Mammary epithelial cell (primary cell): ENCODE measurements at regions not wholly inside any gene's neighbourhood (a gene's known extent, or its start where the extent isn't known, plus 50 kb on each side); places are given as distances from the start of the nearest gene placed in this dataset.

Experiments used
- EZH2 ChIP-seq: IDR thresholded peaks from 2 replicates; pipeline ENCODE4 v1.6.1; 2012; ENCODE audit warnings: low read length, inconsistent platforms, borderline replicate concordance
- TF ChIP-seq, protein P1 (sequence below), 2 donors: IDR thresholded peaks in 1 of 2; conservative IDR thresholded peaks in 1 of 2; 2 replicates each; pipeline ENCODE4 v1.5.1; 2011 to 2012; ENCODE audit warnings: inconsistent platforms in 2 of 2, low read length in 2 of 2, mild to moderate bottlenecking in 2 of 2, control low read depth in 1 of 2, low read depth in 1 of 2; ENCODE audit not compliant: insufficient read depth in 1 of 2; ENCODE audit errors: extremely low read depth in 1 of 2

DNA sequence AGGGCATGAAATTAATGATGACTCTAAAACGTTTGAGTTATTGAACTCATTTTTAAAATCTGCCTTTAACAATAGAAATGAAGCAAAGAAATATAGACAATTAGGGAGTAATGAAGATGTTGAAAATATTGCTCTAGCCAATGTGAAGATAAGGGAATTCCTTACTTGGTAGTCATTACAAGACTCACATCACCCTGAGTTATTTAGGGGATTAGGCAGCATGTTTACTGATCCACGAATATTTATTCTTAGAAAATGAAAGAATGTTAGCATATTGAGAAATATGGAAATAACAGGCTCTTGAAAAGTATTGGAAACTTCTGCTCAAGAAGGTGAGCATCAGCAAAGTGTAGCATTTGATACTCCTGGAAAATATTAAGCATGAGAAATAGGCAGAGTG, 398.1 kb upstream of the ARPP21 start:
- TF ChIP-seq, protein P1, sequence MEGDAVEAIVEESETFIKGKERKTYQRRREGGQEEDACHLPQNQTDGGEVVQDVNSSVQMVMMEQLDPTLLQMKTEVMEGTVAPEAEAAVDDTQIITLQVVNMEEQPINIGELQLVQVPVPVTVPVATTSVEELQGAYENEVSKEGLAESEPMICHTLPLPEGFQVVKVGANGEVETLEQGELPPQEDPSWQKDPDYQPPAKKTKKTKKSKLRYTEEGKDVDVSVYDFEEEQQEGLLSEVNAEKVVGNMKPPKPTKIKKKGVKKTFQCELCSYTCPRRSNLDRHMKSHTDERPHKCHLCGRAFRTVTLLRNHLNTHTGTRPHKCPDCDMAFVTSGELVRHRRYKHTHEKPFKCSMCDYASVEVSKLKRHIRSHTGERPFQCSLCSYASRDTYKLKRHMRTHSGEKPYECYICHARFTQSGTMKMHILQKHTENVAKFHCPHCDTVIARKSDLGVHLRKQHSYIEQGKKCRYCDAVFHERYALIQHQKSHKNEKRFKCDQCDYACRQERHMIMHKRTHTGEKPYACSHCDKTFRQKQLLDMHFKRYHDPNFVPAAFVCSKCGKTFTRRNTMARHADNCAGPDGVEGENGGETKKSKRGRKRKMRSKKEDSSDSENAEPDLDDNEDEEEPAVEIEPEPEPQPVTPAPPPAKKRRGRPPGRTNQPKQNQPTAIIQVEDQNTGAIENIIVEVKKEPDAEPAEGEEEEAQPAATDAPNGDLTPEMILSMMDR (conservative IDR thresholded peaks at IDR 0.05 in 1 of 2, IDR thresholded peaks at IDR 0.05 in 1 of 2; ENCODE audit: extremely low read depth in 1 of 2, insufficient read depth in 1 of 2, low read depth in 1 of 2, low read length in 2 of 2) = no peak
- no peak for TF ChIP-seq EZH2
